ENCODE measurements at regions not wholly inside any gene's neighbourhood (a gene's known extent, or its start where the extent isn't known, plus 50 kb on each side); places are given as distances from the start of the nearest gene placed in this dataset.

DNA sequence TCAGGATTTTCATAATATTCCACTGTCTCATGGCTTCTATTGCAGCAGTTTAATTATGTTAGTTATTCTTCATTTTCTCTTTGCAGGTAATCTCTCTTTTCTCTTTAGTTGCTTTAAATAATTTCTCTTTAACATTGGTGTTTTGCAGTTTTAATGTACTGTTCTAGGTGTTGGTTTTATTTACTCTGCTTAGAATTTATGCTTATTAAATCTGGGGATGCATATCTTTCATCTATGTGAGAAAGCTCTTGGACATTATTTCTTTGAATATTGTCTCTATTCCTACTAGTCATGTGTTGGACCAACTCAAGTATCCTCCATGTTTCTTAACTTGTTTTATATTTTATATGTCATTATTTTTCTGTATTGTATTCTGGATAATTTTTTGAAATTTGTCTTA lies 218.7 kb upstream of the TUT7 start:
- TF ChIP-seq, protein P1, sequence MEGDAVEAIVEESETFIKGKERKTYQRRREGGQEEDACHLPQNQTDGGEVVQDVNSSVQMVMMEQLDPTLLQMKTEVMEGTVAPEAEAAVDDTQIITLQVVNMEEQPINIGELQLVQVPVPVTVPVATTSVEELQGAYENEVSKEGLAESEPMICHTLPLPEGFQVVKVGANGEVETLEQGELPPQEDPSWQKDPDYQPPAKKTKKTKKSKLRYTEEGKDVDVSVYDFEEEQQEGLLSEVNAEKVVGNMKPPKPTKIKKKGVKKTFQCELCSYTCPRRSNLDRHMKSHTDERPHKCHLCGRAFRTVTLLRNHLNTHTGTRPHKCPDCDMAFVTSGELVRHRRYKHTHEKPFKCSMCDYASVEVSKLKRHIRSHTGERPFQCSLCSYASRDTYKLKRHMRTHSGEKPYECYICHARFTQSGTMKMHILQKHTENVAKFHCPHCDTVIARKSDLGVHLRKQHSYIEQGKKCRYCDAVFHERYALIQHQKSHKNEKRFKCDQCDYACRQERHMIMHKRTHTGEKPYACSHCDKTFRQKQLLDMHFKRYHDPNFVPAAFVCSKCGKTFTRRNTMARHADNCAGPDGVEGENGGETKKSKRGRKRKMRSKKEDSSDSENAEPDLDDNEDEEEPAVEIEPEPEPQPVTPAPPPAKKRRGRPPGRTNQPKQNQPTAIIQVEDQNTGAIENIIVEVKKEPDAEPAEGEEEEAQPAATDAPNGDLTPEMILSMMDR (IDR thresholded peaks at IDR 0.05): no peak
- no peak for TF ChIP-seq POLR2A (IDR thresholded peaks at IDR 0.05)
